G401.6 (cell line): ENCODE measurements at regions not wholly inside any gene's neighbourhood (a gene's known extent, or its start where the extent isn't known, plus 50 kb on each side); places are given as distances from the start of the nearest gene placed in this dataset.
"Not testable (repeated sequence)": the region's sequence is repeated elsewhere in the genome, so short reads cannot be mapped to it uniquely, and the experiment has no call there.

Source experiments
- FAIRE-seq: peaks from 2 replicates; lab custom pipeline; 2012; peaks lifted over from hg19 to GRCh38; lab: Jason Lieb, UNC

DNA sequence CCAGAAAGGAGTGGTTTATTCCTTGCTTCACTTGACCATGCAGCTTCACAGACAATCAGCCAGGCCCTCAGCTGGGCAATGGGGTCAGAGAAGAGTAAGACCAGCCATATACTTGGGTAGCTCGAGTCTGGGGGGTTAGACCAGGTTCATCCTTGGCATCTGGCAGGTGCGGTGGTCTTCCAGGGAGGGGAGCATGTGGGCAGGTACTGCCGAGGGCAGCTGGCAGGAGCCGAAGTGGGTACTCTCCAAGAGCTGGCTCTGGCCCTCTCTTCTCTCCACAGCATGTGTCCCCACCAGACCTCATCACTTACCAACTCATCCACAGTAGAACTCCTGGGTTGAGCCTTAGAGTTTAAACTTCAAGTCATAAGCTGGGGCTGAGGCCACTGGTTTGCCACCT lies 156.8 kb downstream of the FOXD2 start:
- no peak for FAIRE-seq

DNA sequence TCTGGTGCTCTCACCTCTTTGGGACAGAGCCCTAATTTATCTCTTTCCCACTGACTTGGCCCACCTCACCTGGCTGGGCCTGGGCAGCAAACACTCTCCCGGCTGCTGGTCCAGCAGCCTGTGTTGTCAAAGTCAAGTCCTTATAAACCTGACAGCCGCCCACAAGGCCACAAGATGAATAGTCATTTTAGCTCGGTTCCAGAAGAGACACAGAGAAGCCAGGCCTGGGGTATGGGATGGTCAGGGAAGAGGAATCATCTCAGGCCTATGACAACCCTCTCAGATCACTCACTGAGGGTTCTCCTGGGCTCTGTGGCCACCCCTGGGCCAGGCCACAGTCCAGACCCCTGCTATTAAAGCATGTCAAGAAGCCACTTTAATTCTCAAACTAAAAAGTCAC lies 158.5 kb downstream of the FOXD2 start:
- no peak for FAIRE-seq

DNA sequence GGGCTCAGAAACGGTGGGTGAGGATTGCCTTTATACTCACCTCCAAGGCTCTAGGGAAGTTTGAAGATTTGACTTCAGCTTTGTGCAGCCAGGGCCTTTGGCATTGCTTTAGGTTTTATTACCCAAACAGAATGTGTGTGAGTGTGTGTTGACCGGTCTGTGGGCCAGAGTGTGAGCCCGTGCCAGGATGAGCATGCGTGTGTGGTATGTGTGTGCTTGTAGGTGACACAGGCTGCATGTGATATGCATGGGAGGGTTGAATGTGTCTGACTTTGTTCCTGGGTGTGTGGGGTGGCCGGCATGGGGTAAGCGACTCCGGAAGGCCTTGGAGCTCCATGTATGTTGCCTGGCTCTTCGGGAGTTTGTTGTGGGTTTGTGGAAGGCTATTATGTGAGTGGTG lies 160.5 kb downstream of the FOXD2 start:
- no peak for FAIRE-seq

DNA sequence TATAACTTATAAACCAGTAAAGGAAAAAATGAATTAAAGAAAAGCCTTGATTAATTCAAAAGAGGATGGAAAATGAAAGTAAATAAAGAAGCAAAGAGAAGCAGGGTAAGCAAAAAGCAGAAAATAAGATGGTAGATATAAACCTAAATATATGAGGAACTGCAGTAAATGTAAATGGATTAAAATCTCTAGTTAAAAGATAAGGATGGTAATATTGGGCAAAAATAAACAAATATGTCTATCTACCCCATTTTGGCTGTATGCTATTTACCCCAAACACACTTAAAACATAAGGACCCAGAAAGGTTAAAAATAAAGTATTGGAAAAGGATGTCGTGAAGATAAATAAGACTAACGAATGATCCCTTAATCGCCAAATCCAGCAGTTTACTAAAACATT lies 161.9 kb downstream of the FOXD2 start:
- FAIRE-seq: no peak

DNA sequence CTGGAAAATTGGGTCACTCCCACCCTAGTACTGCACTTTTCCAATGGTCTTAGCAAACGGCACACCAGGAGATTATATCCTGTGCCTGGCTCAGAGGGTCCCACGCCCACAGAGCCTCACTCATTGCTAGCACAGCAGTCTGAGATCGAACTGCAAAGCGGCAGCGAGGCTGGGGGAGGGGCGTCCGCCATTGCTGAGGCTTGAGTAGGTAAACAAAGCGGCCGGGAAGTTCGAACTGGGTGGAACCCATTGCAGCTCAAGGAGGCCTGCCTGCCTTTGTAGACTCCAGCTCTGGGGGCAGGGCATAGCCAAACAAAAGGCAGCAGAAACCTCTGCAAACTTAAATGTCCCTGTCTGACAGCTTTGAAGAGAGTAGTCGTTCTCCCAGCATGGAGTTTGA lies 164.6 kb downstream of the FOXD2 start:
- not testable (repeated sequence) for FAIRE-seq

DNA sequence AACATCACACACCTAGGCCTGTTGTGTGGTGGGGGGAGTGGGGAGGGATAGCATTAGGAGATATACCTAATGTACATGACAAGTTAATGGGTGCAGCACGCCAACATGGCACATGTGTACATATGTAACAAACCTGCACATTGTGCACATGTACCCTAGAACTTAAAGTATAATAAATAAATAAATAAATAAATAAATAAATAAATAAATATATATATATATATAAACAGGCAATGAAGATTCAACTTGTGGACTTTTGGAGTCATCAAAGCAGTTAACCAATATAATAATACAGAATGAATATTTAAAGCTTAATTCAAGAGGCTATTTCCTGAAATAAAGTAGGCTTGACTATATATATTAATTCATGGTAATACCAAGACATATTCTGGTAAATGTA lies 167.0 kb downstream of the FOXD2 start:
- not testable (repeated sequence) for FAIRE-seq

DNA sequence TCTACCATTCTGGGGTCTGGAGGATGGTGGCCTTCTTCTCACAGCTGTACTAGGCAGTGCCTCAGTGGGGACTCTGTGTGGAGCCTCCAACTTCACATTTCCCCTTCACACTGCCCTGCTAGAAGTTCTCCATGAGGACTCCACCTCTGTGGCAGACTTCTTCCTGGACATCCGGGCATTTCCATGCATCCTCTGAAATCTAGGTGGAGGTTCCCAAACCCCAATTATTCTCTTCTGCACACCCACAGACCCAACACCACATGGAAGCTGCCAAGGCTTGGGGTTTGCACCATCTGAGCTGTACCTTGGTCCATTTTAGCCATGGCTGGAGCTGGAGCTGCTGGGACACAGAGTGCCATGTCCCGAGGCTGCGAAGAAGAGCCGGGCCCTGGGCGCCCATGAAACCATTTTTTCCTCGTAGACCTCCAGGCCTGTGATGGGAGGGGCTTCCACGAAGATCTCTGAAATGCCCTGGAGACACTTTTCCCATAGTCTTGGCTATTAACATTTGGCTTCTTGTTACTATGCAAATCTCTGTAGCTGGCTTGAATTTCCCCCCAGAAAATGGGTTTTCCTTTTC lies 170.5 kb downstream of the FOXD2 start:
- FAIRE-seq: no peak

DNA sequence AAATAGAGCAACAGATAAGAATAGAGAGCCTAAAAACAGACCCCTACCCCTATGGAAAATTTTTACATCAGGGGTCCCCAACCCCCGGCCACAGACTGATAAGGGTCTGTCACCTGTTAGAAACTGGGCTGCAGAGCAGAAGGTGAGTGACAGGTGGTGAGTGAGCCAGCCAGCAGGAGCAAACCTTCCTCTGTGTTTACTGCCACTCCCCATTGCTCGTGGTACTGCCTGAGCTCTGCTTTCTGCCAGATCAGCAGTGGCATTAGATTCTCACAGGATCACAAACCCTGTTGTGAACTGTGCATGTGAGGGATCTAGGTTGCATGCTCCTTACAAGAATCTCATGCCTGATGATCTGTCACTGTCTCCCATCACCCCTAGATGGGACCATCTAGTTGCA lies 174.1 kb downstream of the FOXD2 start:
- FAIRE-seq: no peak

DNA sequence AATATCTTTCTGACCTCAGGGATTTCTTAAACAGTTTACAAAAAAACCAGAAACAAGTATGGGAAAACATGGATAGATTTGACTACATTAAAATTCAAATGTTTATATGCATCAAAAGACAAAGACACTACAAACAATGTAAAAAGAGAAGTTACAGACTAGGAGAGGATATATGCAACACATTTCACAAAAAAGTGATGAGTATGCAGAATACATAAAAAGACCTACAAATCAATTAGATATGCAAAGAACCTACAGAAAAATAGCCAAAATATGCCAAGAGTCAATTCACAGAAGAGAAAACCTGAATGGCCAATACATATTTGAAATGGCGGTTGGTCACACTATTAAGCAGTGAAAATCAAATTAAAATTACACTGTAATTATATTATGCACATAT lies 175.0 kb downstream of the FOXD2 start:
- FAIRE-seq: no peak

DNA sequence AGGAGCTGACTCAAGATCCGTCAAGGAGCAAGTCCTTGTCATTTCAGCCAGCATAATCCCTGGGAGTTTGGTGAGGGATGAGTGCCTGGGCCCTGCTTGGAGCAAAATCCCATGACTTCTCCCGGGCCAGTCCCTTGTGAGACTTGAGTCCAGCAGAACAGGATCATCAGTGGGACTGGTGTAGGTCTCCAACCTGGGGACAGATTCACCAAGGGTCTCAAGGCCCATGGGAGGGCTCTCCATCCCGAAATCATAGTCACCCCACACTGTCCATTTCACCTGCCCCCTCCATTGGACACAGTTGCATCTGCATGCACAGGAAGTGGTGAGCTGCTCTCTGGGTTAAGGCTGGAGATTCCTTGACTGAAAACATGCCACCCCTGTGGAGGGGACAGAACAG lies 178.2 kb downstream of the FOXD2 start:
- FAIRE-seq: no peak

DNA sequence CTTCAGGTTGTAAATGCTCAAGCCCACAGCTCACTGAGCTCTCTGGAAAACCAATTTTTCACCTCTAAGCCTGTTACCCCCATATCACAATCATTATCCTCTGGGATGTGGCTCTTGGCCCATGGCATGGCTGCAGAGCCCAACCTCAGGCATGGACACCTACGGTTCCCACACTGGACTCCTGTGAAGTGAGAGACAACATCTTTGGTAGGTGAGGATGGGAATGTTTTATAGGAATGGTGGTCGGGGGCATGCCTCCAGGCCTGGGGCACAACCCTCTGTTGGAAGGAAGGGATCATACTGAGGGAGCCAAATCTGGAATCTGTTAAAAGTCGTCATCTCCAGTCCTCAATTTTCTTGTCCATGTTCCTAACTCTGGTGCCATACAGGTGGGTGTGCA lies 179.1 kb downstream of the FOXD2 start:
- FAIRE-seq: no peak

DNA sequence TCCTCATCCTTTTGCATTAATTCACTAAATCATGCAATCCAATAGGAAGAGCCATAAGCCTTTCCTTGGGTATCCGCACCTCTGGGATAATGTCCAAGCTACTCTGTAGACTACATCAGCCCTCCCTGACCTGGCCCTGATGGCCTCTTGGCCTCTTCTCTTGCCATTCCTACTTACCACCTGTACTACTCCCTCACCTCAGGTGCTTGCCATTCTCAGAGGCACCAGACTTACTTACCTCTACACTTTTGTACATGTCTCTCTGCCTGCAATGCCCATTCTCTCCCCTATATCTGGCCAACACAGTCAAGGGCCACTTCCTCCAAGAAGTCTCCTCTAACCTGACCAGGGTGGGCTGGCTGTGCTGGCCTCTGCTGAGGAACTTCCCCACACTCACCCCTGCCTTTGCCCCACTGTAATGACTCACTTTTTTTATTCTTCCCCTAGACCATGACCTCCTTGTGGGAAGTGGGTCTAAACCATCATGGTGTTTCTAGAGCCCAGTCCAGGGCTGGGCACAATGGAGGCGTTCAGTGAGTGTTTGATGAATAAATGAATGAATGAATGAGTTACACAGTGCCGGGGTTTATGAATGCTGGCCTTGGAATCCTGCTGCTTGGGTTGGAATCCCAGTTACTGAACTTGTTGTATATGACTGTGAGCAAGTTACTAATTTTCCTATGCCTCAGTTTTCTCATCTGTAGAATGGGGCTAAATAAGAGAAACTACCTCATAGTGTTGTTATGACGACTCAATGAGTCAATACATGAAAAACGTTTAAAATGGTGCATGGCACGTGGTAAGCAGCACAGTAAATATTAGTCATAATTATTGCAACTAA lies 179.8 kb downstream of the FOXD2 start:
- no peak for FAIRE-seq

DNA sequence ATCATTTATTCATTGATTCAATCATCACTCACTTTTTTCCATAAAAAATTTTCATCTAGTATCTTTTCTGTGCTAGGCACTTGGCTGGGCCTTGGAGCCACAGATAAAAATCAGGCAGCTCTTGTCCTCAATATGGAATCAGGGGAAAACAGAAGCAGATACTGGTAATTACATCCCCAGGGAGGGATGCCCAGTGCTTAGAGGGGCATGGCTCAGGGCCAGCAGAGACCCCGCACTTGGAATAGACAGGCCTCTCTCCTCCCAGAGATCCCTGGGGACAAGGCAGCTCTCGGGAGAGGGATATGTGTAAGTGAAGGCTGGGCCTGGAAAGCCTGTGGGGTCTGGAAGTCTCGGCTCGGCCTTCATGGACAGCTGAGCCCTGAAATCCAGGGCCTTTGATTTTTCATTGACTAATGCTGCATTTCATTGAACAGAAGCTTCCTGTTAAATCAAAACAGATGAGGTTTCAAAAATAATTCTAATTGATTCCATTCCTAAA lies 180.4 kb downstream of the FOXD2 start:
- no peak for FAIRE-seq

DNA sequence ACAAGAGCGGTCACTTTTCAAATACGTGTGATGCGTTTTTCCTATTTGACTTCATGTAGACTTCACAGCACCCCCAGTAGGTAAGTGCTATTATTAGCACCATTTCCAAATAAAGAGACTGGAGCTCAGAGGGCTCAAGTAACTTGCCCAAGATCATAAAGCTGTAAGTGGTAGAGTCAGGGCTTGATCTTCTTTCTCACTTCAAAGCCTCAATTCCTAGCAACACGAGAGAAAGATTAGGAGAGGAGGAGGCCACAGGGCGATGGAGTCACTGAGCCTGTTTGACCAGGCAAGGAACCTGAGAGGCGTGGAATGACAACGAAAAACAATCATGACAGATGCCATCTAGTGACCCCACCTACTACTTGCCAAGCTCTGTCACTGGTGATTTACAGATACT lies 181.0 kb downstream of the FOXD2 start:
- no peak for FAIRE-seq

DNA sequence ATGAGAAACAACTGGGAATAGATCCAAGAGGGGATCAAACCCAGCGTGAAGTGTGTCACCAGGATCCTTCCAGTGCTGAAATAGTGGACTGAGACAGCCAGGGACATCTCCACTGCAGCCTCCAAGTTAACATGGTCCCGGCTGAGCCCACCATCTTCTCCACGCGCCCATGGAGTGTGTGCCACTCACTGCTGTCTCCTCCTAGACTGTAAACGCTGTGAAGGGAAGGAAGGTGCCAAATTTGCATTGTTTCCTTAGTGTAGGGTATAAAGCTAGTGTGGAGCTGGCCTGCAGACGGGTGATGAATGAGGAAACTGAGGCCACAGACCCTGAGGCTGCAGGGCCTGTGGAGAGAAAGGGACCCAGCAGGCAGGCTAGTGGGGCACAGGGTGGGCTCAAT lies 183.6 kb downstream of the FOXD2 start:
- no peak for FAIRE-seq

DNA sequence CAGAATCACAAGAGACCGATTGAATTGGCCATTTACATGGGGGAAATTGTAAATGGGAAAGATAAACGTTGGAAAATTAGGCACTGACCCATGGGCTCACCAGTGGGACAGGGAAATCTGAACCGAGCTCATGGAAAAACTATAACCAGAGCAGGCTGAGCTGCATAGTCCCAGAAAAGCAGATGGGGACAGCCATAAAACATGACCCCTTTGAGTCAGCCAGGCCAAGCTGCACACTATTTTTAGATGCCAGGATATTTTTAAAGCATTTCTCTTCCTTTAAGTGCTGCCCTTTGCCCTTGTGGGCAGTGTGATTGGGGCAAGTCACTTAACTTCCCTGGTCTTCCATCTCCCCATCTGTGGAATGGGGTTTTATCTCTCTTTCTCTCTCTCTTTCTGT lies 184.1 kb downstream of the FOXD2 start:
- no peak for FAIRE-seq

DNA sequence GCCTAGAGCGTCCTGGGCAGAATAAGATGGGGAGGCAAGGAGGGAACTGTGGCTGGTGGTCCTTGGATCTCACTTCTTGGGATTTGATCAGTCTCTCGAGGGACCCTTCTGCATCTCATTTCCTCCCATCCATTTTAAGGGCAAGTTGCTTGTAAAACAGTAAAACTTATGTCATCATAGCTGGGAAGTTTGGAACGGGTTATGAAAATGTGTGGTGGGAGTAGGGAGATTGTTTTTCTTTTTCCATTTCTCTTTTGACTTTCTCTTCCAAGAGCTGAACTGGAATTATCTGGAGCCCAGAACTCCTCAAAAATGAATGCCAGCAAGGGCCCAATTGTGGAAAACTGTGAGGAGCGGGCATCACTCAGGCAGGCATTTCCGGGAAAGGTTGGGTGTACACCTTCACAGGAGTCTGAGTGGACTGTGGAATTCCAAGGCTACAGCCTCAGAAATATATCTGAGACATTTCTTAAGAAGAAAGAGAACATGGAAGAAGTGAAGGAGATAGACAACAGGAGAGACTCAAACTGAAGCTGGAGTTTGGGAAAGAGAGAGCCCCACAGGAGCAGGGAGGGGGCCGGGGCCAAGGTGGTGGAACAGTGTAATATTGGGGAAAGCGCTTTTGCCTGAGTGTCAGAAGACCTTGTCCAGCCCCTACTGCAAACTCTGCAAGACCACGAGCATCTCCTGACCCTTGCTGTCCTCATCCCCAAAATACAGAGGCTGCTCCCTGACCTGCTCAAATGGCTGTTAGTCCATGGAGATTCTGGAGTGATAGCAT lies 185.1 kb downstream of the FOXD2 start:
- FAIRE-seq: no peak

DNA sequence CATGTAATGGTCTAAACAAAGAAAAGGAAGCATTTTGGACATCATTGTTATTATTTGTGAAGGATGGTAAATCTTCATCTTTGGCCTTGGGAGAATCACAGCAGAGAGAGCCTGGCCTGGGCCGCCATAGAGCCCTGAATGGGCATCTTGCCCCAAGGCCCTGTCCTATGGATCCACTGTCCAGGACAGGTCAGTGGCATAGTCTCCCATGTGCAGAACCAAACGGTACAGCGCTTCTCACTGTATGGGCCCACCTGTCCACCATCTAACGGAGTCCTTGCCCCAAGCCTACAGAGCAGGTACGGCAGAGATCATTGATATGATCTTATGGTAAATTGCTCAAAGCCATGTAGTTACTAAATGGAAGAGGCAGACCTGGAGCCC lies 185.7 kb downstream of the FOXD2 start:
- FAIRE-seq: no peak

DNA sequence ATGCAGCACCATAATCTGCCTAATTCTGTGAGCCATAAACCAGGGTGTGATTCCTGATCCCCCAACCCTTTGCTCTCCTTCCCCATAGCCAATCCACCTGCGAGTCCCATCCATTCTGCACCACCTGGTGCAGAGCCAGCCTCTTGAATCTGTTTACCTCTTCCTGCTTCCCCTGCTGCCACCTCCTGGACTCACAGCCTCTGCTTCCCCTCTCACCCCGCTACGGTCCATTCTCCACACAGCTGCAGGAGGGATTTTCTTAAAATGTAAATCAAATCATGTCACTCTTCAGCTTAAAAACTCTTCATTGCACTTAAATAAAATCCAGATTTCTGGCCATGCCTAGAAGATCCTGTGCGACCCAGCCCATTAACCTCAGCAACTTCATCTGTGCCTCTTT lies 186.7 kb downstream of the FOXD2 start:
- no peak for FAIRE-seq

DNA sequence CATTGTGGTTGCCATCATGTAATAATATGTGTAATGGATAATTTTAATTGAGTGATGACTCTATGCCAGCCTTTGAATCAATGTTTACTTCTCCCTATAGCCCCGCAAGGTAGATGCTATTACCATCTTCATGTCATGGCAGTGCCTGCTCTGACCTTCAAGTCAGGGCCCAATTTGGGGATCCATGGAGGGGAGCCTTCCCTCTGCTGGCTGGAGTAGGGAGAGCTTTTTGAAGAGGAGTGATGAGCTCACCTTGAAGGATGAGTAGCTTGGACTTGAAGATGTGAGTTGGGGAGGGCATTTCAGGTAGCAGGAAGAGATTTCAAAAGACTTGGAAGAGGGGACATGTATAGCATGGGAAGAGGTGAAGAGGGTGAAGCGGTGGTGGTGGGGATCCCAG lies 189.2 kb downstream of the FOXD2 start:
- no peak for FAIRE-seq

DNA sequence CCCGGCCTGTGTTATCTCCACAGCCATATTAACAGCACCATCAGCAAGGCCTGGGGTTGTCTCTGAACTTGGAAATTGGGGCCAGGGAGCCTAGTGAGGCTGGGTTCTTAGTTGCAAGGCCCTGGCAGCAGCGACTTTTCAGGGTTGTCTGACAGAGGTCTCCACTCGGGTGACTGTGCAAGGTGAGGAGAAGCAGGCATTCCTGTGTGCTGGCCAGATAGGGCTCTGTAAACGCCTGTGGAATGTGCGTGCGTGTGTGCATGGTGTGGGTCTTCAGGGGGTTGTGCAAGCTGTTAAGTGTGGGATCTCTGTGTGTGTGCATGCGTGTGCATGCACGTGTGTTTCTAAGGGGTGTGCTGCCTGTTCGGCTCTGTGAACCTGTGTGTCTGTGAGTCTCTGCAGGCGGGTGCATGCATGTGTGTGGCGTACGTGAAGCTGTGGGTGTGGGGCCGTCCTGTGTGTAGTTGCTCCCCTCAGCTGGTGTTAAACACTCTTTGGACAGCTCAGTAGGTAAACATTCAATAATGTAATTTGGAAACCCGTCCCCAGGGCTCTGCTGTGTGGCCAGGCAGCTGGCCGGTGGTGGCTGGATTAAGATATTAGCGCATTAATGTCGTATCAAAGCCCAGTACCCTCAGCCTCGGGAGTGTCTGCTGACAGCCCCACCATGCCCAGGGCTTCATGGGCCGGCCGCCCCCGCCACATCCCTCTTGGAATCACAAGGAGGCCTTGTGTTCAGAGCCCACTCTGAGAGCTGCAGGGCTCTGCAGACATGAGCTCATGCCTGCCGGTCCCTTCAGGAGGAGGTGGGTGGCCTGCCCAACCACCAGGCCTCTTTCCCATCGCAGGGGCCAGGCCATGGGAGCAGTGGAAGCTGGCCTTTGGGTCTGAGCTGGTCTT lies 189.9 kb downstream of the FOXD2 start:
- FAIRE-seq: no peak

DNA sequence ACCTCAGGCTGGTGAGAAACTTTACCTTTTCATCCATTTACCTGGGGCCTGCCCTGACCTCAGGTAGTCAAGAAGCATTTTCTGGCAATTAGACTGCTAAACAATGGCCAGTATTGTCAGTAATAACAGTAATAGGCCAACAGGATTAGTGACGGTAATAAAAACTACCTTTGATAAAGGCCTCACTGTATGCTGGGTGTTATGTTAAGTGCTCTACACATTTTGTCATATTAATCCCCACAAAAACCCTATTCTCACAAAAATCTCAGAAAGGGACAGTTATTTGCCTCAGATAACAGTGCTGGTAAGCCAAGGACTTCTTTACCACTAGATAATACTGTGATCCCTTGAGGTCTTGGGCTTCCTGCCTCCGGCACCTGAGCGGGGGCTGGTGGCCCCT lies 191.4 kb downstream of the FOXD2 start:
- no peak for FAIRE-seq
